PC-9 (cell line): ENCODE measurements at regions not wholly inside any gene's neighbourhood (a gene's known extent, or its start where the extent isn't known, plus 50 kb on each side); places are given as distances from the start of the nearest gene placed in this dataset.

Experiments used
- BruUV-seq: library from RNA; stranded (reverse); fragments of 400-500 nt; replicated peaks from 2 replicates; lab custom pipeline; 2021; lab: Mats Ljungman, UMichigan
- CTCF ChIA-PET: fragments of 300-600 bp; sonication (Branson Sonifier 250); formaldehyde crosslinking; loops from one replicate; lab custom pipeline; 2022; ENCODE audit warnings: antibody characterized with exemption; lab: Charles Lee
- POLR2A ChIA-PET: fragments of 300-600 bp; sonication (Branson Sonifier 250); formaldehyde crosslinking; loops from one replicate; lab custom pipeline; 2022; ENCODE audit warnings: antibody characterized with exemption; ENCODE audit not compliant: unreplicated experiment; lab: Charles Lee
- DNase-seq, 2 experiments: peaks; one replicate each; pipeline versions ENCODE4 v3.0.0 to v3.0.0-alpha.2; 2015 to 2022; ENCODE audit warnings: mixed read lengths in 1 of 2
- H2AFZ ChIP-seq: fragments of 200-600 bp; sonication (generic); 2 replicates; pipeline ENCODE4 v1.8.1; 2017; ENCODE audit warnings: antibody characterized with exemption
- H3F3A ChIP-seq: fragments of 200-600 bp; sonication (generic); 2 replicates; pipeline ENCODE4 v1.8.1; 2017; ENCODE audit warnings: antibody characterized with exemption, mild to moderate bottlenecking, low read depth; ENCODE audit not compliant: insufficient read depth
- H3K27ac ChIP-seq: fragments of 200-600 bp; sonication (generic); 2 replicates; pipeline ENCODE4 v1.6.1; 2016; ENCODE audit warnings: mixed run types
- H3K27me3 ChIP-seq: fragments of 200-600 bp; sonication (generic); 2 replicates; pipeline ENCODE4 v1.6.1; 2016; ENCODE audit warnings: low read depth, mixed run types; ENCODE audit not compliant: insufficient read depth
- H3K36me3 ChIP-seq: fragments of 200-600 bp; sonication (generic); 2 replicates; pipeline ENCODE4 v1.6.1; 2016; ENCODE audit warnings: low read depth, mixed run types
- H3K4me1 ChIP-seq: fragments of 200-600 bp; sonication (generic); replicated peaks from 2 replicates; pipeline ENCODE4 v1.6.1; 2016; ENCODE audit warnings: mixed run types; ENCODE audit not compliant: insufficient read depth
- H3K4me2 ChIP-seq: fragments of 200-600 bp; sonication (generic); 2 replicates; pipeline ENCODE4 v1.6.1; 2017; ENCODE audit warnings: mixed run types
- H3K4me3 ChIP-seq: fragments of 200-600 bp; sonication (generic); 2 replicates; pipeline ENCODE4 v1.6.1; 2016; ENCODE audit warnings: mixed run types
- H3K79me2 ChIP-seq: fragments of 200-600 bp; sonication (generic); 2 replicates; pipeline ENCODE4 v1.6.1; 2017; ENCODE audit warnings: low read depth, mixed run types
- H3K9me2 ChIP-seq: fragments of 200-600 bp; sonication (generic); 2 replicates; pipeline ENCODE4 v1.8.1; 2017; ENCODE audit warnings: mild to moderate bottlenecking; ENCODE audit not compliant: insufficient read depth
- H3K9me3 ChIP-seq: fragments of 200-600 bp; sonication (generic); 2 replicates; pipeline ENCODE4 v1.8.1; 2016; ENCODE audit warnings: low read depth; ENCODE audit not compliant: insufficient read depth
- H4K20me1 ChIP-seq: fragments of 200-600 bp; sonication (generic); 2 replicates; pipeline ENCODE4 v1.8.1; 2017; ENCODE audit not compliant: insufficient read depth
- CTCF ChIP-seq: fragments of 200-600 bp; sonication (generic); conservative IDR thresholded peaks from 2 replicates; pipeline ENCODE4 v1.6.1; 2017; ENCODE audit warnings: mixed run types, antibody characterized with exemption, mild to moderate bottlenecking, moderate library complexity
- EZH2 ChIP-seq: fragments of 200-600 bp; sonication (generic); IDR thresholded peaks from 2 replicates; pipeline ENCODE4 v1.8.0; 2017; ENCODE audit warnings: antibody characterized with exemption, low read depth
- intact Hi-C: fragments of 100-400 bp; cut with micrococcal nuclease; formaldehyde crosslinking; loops from one replicate; pipeline ENCODE4 v1.10.0; 2022; ENCODE audit not compliant: unreplicated experiment

GRCh38 chr17:72295916-72296315 lies 175.1 kb downstream of the SOX9 start:
- H3F3A ChIP-seq, result no peaks in the 10 kb centered on the region
- no peaks in the 10 kb centered on the region for H3K79me2 ChIP-seq
- H3K9me3 ChIP-seq, result no peaks in the 10 kb centered on the region; the same call in 1 of the 2 replicates
- H3K4me3 ChIP-seq, result no peak overlapping the region
- no peak overlapping the region for H3K4me2 ChIP-seq
- H2AFZ ChIP-seq, result no peak overlapping the region
- peaks cover 23% of the 10 kb centered on the region for H3K4me1 ChIP-seq
- H4K20me1 ChIP-seq, result no peaks in the 10 kb centered on the region
- CTCF ChIA-PET, result no interaction called here
- POLR2A ChIA-PET, result no interaction called here
- no peak overlapping the region for H3K27ac ChIP-seq
- TF ChIP-seq CTCF, result no peak
- TF ChIP-seq EZH2, result no peak
- H3K36me3 ChIP-seq, result no peaks in the 10 kb centered on the region
- H3K9me2 ChIP-seq, result no peaks in the 10 kb centered on the region
- DNase-seq, result no peak
- intact Hi-C loops, result no loop called here
- no TSS peak for BruUV-seq
- no peaks in the 10 kb centered on the region for H3K27me3 ChIP-seq

GRCh38 chr17:72296456-72296855 lies 175.6 kb downstream of the SOX9 start:
- CTCF ChIA-PET, result no interaction called here
- peak in 1 of 2 experiments; percentile 46 for DNase-seq
- Histone ChIP-seq H3K79me2 (no peaks in the 10 kb centered on the region), H3K4me2 (peak overlapping the region; percentile 51; the same call in 1 of the 2 replicates), H3K9me2 (no peaks in the 10 kb centered on the region), H3K4me1 (peaks cover 23% of the 10 kb centered on the region), H3K36me3 (no peaks in the 10 kb centered on the region), H4K20me1 (no peaks in the 10 kb centered on the region), H3F3A (no peaks in the 10 kb centered on the region), H3K4me3 (no peak overlapping the region), H3K27ac (no peak overlapping the region), H2AFZ (no peak overlapping the region), H3K27me3 (no peaks in the 10 kb centered on the region), H3K9me3 (no peaks in the 10 kb centered on the region)
- TF ChIP-seq EZH2 (no peak), CTCF (no peak)
- POLR2A ChIA-PET, result no interaction called here
- BruUV-seq, result no TSS peak
- intact Hi-C loops, result no loop called here

GRCh38 chr17:72297326-72298115 lies 176.7 kb downstream of the SOX9 start:
- Histone ChIP-seq H3K9me2 (no peaks in the 10 kb centered on the region), H3K36me3 (no peaks in the 10 kb centered on the region), H3K9me3 (no peaks in the 10 kb centered on the region), H2AFZ (no peak overlapping the region), H3K27ac (0 out of 2 replicates have a peak overlapping the region, but pooled peaks have one; percentile 2), H3K4me3 (no peak overlapping the region), H3K27me3 (no peaks in the 10 kb centered on the region), H3K79me2 (no peaks in the 10 kb centered on the region), H4K20me1 (no peaks in the 10 kb centered on the region), H3K4me2 (peak overlapping the region; percentile 51), H3F3A (no peaks in the 10 kb centered on the region), H3K4me1 (peaks cover 23% of the 10 kb centered on the region)
- intact Hi-C loops, result no loop called here
- ChIA-PET POLR2A (interaction anchor here (0.8 kb wide), 1 partner anchor 177 kb away, joined by 3 read pairs; the partner anchor contains the start of gene SOX9), CTCF (no interaction called here)
- peak; percentile 4 to 49 for DNase-seq
- no peak for TF ChIP-seq EZH2
- BruUV-seq, result no TSS peak
